GM18517 (cell line): ENCODE measurements at regions not wholly inside any gene's neighbourhood (a gene's known extent, or its start where the extent isn't known, plus 50 kb on each side); places are given as distances from the start of the nearest gene placed in this dataset.

ENCODE experiments used
- ATAC-seq: cut with Tn5 transposase; IDR thresholded peaks from one replicate; pipeline ENCODE4 v1.9.1; 2021; ENCODE audit warnings: mild to moderate bottlenecking, moderate library complexity; ENCODE audit not compliant: unreplicated experiment

DNA sequence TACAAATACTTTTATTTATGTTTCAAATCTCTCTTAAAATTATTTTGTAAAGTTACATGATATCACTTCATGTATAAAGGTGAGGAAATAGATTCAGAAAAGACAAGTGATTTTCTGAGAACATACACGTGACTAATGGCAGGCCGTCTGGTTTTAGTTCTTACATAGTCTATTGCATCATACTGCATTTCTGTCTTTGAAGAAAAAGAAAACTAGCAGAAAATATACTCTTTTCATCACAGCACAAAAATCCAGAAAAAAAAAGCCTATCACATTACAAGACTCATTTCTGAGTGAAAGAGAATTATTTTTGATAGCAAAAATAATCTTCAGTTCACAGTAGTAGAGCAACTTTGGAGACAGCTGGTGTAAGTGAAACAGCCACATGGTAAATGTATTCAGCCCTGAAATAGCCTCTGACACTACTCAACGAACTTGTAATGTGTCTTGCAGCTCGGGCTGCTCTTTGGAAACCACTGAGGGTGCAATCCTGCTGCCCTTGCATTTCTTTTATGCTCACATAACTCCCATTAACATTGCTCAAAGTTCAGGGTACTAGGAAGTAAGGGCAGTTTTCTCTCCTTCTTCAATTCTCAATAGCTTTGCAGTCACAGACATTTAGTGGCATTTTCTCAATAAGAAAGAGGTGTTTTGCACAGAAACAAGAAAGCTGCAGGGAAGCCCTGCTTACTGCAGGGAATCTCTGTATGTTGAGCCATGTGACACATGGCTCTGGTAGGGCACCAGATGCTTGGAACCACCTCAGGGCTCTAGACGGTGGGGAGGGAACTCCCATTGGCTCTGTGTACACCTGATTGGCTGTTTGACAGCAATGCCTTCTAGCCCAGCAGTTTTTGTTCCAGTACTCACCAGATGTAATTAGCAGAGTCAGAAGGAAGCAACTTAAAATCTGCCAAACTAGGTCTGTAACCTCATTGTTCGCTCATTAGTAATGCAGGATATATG is 845.3 kb upstream of the PTPRD start:
- ATAC-seq = no peak

DNA sequence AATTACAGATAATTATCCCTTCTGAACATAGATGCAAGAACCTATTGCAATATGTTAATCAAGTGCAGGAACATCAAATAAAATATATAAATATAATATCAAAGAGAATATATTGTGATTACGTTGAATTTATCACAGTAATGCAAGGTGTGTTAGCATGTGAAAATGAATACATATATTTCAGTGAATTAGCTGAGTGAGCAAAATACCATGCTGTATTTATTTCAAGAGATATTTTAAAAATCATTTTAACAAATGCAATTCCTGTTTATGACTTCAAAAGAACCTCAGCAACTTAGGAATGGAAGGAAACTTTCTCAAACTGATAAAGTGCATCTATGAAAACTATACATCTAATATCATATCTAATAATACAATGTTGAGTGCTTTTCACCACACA is 856.9 kb upstream of the PTPRD start:
- ATAC-seq = no peak

DNA sequence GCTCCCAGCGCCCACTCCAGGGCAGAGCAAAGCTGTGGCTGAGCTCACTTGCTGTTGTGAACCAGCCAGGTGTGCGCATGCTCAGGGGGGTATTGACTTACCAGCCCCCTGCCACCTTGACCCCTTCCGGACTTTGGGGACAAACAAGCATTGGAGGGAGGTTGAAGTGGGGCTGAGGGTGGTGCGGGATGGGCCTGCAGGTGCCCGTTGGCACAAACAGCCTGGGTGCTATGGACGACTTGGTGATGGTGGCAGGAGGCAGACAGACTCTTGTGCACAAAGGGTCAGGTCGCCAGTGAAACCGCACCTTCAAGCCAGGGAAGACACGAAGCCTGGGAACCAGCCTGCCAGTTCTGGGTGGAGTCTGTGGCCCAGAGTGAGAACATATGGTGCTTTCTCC is 858.5 kb upstream of the PTPRD start:
- ATAC-seq = no peak

DNA sequence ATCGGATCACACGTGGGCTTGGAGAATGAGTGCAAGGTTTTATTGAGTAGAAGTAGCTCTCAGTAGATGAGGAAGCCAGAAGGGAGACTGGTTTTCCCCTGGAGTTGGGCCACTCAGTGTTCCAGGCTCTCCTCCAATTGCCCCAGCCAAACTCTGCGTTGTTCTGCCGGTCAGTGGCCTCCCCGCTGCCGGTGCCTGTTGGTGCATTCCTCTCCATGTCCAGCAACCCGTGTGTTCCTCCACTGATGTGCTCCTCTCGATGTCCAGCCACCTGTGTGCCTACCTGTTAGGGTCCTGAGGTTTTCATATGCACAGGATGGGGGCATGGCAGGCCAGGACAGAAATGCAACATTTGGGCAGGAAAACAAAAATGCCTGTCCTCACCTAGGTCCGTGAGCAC is 888.0 kb upstream of the PTPRD start:
- no peak for ATAC-seq

DNA sequence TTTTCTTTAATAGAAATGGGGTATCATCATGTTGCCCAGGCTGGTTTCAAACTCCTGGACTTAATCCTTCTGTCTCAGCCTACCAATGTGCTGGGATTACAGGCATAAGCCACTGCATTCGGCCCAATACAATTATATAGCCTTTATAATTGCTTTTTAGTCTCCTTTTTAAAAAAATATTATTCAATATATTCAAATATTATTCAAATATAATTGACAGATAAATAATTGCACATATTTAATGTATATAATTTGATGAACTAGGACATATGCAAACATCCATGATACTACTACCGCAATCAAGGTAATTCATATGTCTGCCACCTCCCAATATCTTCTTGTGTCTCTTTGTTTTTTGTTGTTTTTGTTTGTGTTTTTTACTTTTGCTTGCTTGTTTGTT is 894.2 kb upstream of the PTPRD start:
- no peak for ATAC-seq

DNA sequence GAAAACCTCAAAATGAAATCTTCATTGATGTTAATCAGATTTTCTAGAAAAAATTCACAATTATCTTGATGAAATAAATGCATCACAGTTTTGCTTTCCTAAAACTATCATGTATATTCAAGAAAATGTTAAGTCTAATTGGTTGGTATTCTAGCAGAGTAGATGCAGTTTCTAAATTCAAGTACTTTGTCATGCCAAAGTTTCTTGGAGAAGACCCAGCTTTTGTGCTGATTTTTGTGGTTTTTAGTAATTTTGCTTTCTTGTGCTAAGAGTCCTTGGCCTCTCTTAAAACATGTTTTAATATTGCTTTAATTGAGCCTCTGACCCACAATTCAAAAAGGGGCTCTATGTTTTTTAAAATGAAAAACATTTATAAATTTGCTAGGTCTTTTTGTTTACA is 924.8 kb upstream of the PTPRD start:
- ATAC-seq = no peak

DNA sequence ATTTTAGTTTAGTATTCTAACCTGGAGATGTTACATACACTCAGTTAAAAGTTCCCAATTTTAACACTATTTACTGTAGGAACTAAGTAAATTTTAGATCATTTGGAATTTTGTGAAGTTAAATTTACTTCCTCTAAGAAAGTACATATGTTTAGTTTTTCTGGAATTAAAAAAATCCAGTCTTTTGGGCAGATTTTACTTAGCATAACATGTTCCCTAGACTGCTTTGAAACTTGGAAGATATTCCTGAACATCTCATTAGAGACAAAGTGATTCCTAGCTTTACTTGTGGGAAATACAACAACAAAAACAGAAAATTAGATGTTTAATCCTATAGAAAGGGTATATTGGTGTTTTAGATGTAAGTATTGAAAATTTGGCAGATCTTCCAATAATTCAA is 930.0 kb upstream of the PTPRD start:
- ATAC-seq = no peak

DNA sequence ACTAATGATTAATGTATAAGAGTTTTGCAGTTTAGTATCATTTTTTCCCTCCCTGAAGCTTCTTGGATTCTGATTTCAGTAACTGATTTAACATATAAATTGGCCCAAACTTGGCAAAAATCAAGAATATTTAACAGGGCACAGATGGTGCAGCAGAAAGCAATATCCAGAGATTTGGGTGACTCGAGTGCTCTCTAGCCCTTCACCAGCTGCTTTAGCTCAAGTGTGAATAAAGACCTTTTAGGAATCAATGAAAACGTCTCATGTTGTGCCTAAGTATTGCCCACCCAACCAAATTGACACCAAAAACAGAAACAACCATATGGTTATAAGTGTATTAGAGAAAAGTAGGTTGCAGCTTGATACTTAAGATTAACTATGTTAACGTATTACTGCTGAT is 933.4 kb upstream of the PTPRD start:
- no peak for ATAC-seq

DNA sequence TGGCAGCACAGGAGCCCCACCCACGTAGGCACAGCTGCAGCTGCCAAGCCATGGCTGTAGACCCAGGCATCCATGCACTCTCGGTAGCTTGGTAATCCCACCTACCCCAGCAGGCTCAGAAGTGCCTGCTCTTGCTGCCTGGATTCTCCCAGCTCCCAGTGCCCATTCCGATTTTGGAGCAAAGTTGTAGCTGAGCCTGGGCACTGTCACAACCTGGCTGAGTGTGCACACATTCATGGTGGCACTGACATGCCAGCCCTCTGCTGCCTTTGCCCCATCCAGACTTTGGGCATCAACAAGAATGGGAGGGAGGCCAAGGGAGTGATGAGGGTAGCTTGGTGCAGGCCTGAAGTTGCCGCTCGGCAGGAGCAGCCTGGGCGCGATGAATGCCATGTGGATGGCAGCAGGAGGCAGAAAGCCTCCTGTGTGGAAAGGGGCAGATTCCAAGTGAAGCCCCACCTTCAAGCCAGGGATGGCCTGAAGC is 936.6 kb upstream of the PTPRD start:
- no peak for ATAC-seq

DNA sequence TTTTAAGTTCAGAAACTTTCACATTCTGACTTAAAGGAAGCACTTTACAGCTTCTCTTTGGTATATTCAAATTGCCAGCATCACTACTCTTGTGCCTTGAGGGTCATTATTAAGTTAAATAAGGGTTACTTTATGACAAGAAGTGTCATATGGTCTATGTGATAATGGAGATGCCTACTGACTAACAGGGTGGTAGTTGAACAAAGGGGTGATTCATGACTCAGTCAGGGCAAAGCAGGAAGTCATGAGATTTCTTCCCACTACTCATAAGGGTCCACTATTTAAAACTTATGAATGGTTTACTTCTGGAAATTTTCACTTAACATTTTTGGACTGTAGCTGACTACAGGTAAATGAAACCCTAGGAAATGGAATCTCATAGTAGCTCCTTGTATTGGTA is 938.3 kb upstream of the PTPRD start:
- ATAC-seq = no peak

DNA sequence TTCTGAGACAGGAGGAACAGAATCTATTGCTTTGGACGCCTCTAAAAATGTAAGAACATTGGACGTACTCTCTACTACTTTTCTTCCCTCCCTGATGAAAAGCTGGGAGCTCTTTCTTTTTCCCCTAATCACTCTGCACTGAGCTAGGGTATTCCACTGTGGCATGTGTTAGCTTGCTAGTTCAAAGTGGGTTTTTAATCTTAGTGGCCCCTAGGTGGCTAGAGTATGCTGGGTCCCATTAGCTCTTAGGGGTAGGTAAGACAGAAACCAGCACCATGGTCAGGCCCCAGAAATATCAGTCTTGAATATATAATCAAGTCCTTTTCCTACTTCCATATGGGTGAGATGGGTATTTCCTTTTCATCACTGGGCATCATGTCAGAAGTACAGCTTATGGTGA is 945.2 kb upstream of the PTPRD start:
- ATAC-seq = no peak

DNA sequence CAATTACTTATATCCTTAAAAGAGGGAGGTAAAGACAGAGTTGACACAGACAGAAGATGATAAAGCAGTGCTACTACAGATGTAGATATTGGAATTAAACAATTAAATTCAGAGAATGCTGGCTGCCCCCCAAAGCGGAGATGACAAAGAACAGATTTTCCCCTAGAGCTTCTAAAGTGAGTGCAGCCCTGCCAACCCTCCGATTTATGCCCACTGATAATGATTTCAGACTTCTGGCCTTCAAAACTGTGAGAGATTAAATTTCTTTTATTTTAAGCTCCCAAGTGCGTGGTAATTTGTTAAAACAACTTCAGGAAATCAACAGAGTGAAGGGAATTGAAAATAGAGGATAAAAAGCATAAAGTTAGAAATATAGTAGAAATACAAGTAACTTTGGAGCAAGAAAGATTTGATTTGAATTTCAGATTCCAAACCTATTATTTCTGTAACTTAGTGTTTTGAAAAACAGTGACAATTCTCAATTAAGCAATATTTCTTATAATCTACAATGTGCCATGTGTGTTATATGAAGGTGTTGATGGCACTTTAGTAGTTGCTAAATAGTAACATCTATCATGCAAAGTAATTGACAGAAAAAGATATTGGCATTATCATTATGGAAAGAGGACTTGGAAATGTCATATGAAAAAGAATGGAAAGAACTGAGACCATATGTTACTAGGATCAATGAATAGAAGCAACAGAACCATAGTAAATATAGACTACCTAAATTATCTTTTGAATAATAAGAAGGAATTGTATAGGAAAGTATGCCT is 946.4 kb upstream of the PTPRD start:
- ATAC-seq = no peak

DNA sequence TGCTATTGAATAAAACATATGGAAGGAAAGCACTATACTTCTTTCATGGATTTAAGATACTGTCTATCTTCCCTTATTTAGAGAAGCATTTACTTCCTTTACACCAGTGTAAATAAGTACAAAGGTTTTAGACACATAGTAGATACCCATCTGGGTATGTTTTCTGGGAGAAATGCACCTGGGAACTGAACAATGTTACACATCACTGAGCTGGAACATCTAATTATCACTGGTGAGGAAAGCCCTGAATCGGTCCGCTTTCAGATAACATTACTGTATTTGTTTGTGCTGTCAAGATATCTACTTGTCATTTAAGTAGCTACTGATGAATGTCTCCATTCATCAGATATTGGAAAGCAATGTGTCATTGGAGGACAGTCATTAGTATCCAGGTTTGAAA is 964.7 kb upstream of the PTPRD start:
- ATAC-seq = no peak

DNA sequence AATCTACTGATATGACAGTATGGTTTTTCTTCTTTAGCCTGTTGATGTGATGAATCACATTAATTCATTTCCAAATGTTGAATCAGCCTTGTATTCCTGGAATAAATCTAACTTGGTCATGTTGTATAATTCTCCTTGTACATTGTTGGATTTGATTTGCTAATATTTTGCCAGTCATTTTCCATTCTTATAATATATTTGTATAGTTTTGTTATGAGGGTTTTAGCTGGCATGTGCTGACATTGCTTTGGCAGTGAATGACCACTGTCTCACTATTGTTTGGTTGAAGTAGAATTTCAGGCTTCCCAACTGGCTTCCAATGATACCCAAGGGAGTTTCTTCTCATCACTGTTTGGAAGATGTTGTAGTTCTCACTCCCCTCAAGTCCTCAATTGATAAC is 983.0 kb upstream of the PTPRD start:
- ATAC-seq = no peak

DNA sequence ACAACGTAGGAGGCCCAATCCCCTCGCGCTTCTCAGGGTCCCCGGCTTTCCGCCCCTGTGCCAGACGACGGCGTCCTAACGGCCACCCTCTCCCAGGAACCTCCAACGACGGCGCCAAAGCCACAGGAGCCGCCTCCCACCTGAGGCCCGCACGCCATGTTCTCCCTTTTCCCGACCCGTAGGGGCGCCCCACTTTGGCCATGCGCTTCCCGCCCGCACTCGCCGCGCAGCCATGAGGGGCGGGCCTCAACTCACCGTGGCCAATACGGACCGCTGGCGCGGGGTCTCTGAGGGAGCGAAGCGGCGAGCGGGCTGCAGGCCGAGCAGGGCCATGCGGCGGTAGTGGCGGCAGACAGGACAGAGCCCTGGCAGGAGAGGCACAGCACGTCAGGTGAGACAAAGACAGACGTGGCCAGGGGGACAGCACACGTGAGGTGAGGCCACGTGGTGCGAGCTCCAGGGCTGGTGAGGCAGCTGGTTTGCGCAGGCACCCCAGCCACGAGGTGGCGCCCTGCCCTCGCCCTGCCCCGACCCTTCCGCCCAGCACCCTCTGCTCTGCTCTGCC is 1005.5 kb upstream of the PTPRD start:
- no peak for ATAC-seq

DNA sequence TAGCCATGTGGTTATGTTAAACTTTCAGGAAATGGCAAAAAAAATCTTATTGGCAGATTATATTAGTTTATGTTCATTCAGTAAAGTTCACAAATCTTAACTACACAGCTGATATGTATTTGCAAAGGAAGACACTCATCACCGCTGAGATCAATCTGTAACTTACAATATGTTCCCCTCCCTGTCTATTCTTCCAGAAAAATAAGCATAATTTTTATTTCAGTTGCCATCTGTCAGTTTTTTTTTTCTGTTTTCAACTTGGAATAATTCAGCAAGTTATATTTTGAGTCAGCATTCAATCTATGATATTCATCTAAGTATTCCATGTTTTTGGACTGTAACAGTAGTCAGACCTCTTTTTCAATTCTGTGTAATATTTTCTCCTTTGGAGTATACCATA is 1019.9 kb upstream of the PTPRD start:
- ATAC-seq = no peak

DNA sequence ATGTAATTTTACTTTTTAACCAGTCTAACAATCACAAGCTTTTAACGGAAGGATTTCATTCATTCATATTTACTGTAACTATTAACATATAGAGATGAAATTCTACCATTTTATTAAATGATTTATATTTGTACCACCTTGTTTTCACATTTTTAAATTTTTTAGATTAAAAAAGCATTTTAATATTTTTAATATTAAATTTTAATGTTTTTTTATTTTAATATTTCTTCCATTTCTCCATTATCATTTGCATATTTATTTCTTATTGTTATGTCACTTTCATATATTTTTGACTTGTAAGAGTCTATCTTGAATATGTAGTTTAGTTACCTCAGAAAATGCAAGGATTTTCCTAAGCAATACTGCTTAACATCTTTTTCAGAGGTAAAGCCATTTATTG is 1034.0 kb upstream of the PTPRD start:
- no peak for ATAC-seq

DNA sequence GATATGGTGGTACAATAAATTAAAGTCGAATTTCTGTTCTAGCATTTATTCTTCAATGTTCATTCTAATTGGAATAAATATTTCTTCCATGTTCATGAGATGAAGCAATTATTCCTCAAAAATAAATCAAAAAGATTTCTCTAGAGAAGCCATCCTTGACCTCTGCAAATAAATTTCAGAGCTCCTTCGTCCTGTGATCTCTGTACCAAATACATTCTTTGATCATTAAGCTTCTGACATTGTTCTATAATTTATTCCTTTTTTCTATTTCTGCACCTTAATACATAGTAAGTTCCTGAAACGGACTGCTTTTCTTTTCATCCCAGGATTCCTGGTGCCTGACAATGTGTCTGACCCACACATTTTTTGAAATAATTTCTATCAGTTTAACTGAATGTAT is 1039.3 kb upstream of the TYRP1 start:
- no peak for ATAC-seq

DNA sequence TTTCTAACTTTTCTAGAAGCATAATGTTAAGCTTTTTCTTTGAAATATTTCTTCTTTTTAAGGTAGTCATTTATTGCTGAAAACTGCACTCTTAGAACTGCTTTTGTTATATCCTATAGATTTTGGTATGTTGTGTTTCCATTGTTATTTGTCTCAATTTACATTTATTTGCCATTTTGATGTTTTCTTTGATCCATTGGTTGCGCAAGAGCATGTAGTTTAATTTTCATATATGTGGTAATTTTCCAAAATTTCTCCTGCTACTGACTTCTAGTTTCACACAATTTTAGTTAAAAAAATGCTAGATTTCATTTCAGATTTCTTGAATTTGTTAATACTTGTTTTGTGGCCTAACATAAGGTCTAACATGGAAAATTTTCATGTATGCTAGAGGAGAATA is 1029.3 kb upstream of the TYRP1 start:
- ATAC-seq = no peak

DNA sequence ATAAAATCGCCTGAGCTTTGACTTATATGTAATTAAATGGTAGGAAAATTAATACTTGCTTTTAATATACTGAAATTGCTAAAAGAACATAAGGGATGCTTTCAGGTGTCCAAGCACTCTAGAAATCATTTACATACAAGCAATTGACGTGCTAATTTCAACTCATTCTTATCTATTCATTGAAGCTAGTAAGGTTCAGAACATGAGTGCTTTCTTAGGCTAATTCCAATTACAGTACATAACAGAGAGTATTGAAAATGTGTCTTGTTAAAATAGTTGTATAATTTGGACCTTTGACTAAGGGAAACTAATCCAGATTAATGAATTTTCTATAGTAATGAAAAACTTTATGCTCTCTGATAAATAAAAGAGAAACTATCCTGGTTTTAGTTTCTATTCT is 1016.4 kb upstream of the TYRP1 start:
- ATAC-seq = no peak

DNA sequence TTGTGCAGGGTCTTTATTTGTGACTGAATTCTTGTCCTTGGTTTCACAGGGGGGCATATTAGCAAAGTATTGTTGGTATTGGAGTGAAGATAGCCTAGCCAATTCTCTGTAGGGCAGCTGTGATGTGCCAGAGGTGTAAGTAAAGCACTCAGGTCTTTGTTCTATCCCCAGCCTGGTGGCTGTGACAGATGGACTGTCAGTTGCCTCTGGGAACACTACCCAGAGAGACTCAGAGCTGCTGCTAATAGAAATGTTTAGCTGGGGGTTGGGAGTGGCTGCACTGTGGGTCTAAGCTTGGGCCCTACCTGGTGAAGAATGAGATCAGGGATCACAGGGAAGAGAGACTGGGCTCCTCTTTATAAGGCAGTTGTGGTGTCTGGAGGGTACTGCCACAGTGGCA is 1006.5 kb upstream of the TYRP1 start:
- no peak for ATAC-seq

DNA sequence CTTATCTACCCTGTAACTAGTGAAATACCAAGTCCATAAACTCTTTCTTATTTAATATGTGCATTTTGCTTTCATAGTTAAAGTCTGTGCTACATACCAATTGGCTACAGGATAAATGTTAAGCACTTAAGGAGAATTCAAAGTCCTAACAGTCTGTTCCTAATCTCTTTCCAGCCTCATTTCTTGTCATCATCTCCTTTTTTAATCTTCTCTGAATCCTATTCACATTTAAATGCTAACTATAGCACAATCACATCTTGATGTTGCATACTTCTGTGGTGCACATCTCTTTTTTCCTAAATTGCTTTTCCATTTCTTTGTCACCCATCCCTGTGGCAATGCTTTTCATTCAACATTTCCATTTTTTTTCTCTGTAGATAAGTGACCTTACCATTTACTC is 996.1 kb upstream of the TYRP1 start:
- ATAC-seq = no peak
